ENCODE measurements at regions not wholly inside any gene's neighbourhood (a gene's known extent, or its start where the extent isn't known, plus 50 kb on each side); places are given as distances from the start of the nearest gene placed in this dataset.

DNA sequence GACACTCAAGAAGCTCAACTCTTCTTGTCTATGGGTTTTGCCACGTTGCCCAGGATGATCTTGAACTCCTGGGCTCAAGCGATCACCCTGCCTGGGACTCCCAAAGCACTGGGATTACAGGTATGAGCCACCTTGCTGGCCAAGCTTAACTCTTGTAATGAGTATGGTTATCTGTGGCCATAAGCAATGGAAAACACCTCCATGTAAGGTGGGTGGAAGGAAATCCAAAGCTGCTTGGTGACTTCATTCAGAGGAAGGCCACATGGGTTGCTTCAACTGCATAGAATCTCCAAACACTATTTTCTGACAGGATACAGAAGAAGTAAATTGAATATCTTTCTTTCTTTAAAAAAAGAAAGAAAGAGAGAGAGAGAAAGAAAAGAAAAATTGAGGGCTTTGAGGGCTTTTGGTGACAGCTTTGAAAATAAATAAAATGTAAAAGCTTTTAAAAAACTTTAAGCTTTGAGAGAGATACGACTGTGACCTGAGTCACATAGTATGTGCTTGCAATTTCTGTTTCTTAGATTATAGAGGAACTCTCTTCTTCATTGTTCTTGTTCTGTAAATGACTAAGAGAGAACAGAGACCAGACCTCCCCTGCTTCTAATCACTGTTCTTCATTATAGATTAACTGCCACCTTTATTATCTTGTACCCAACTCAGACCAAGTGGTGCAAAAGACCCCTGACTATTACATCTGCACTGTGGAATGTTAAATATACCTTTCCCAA lies 123.1 kb upstream of the NDUFV2 start:
- H3K4ac ChIP-seq (ENCODE audit: low read depth in 1 of 2, low read length in 2 of 2), result no peak overlapping the region
- H3K4me2 ChIP-seq (ENCODE audit: low read length, poor library complexity, severe bottlenecking), result no peak overlapping the region
- peaks cover 20% of the 10 kb centered on the region for H3K4me1 ChIP-seq (ENCODE audit: control insufficient read depth, insufficient read depth, low read depth, low read length)
- H3K18ac ChIP-seq (ENCODE audit: low read depth in 1 of 2, low read length in 2 of 2), result no peak overlapping the region
- no peak overlapping the region for H3K27ac ChIP-seq (ENCODE audit: low read length, poor library complexity, severe bottlenecking)
- no peaks in the 10 kb centered on the region for H3K36me3 ChIP-seq (ENCODE audit: control insufficient read depth in 1 of 2, insufficient read depth in 2 of 2, low read depth in 1 of 2, low read length in 2 of 2)
- H2BK120ac ChIP-seq (ENCODE audit: low read depth, low read length), result no peak overlapping the region
- no peak overlapping the region for H2BK5ac ChIP-seq (ENCODE audit: low read depth, low read length, poor library complexity, severe bottlenecking)
- H2AK5ac ChIP-seq (ENCODE audit: low read length, severe bottlenecking), result peak overlapping the region; percentile 2
- H3K79me1 ChIP-seq (replicated peaks; ENCODE audit: low read length, poor library complexity, severe bottlenecking), result no peaks in the 10 kb centered on the region
- H2BK15ac ChIP-seq (ENCODE audit: low read depth, poor library complexity, severe bottlenecking), result no peak overlapping the region
- no peak for DNase-seq
- H3K23ac ChIP-seq (ENCODE audit: low read length in 2 of 2), result no peak overlapping the region
- H3K27me3 ChIP-seq (ENCODE audit: control insufficient read depth in 1 of 2, insufficient read depth in 1 of 2, low read length in 2 of 2), result no peaks in the 10 kb centered on the region
- peaks cover 1% of the 10 kb centered on the region for H3K9me3 ChIP-seq (ENCODE audit: control insufficient read depth, low read length)
- H3K4me3 ChIP-seq (ENCODE audit: insufficient read depth in 1 of 2, low read depth in 1 of 2, low read length in 2 of 2), result no peak overlapping the region
- H4K8ac ChIP-seq (ENCODE audit: low read length), result no peak overlapping the region
- H3K14ac ChIP-seq (ENCODE audit: low read length in 2 of 2), result no peak overlapping the region
- no peak overlapping the region for H2AFZ ChIP-seq (ENCODE audit: low read depth, low read length)
- no peak overlapping the region for H3K9ac ChIP-seq (ENCODE audit: low read length)
- no peak overlapping the region for H4K91ac ChIP-seq (ENCODE audit: low read length)
- peak overlapping the region in 1 of 2 experiments; percentile 18 for H2BK12ac ChIP-seq (ENCODE audit: low read length in 2 of 2)
- 97% methylated on average over 3 of the region's 3 CpGs for WGBS

DNA sequence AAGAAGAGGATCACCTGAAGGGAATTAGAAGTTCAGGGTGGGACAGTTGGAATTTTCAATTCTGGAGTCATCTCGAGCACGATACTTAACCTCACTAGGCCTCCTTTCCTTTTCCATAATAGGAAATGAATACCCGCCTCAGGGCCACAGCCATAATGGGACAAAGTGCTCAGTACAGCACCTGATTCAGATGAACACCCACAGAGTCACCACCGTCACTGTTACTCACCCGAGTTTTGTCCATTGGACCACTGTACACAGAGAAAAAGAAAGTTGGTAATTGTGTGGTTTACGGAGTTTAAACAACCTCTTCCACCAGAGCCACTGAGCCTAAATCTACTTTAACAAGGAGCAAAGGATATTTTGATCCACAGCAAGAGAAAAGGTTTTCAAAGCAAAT lies 122.0 kb upstream of the NDUFV2 start:
- H3K27me3 ChIP-seq (ENCODE audit: control insufficient read depth in 1 of 2, insufficient read depth in 1 of 2, low read length in 2 of 2), result no peaks in the 10 kb centered on the region
- DNase-seq, result no peak
- H3K79me1 ChIP-seq (replicated peaks; ENCODE audit: low read length, poor library complexity, severe bottlenecking), result no peaks in the 10 kb centered on the region
- H2BK15ac ChIP-seq (ENCODE audit: low read depth, poor library complexity, severe bottlenecking), result no peak overlapping the region
- peaks cover 20% of the 10 kb centered on the region for H3K4me1 ChIP-seq (ENCODE audit: control insufficient read depth, insufficient read depth, low read depth, low read length)
- no peak overlapping the region for H2BK120ac ChIP-seq (ENCODE audit: low read depth, low read length)
- H2BK5ac ChIP-seq (ENCODE audit: low read depth, low read length, poor library complexity, severe bottlenecking), result no peak overlapping the region
- H3K9ac ChIP-seq (ENCODE audit: low read length), result no peak overlapping the region
- no peak overlapping the region for H2BK12ac ChIP-seq (ENCODE audit: low read length in 2 of 2)
- H3K27ac ChIP-seq (ENCODE audit: low read length, poor library complexity, severe bottlenecking), result peak overlapping the region; percentile 6
- WGBS, result 100% methylated on average over 5 of the region's 6 CpGs
- H3K36me3 ChIP-seq (ENCODE audit: control insufficient read depth in 1 of 2, insufficient read depth in 2 of 2, low read depth in 1 of 2, low read length in 2 of 2), result no peaks in the 10 kb centered on the region
- no peak overlapping the region for H4K8ac ChIP-seq (ENCODE audit: low read length)
- H3K23ac ChIP-seq (ENCODE audit: low read length in 2 of 2), result no peak overlapping the region
- H3K18ac ChIP-seq (ENCODE audit: low read depth in 1 of 2, low read length in 2 of 2), result no peak overlapping the region
- H2AK5ac ChIP-seq (ENCODE audit: low read length, severe bottlenecking), result peak overlapping the region; percentile 95
- no peak overlapping the region for H3K4me3 ChIP-seq (ENCODE audit: insufficient read depth in 1 of 2, low read depth in 1 of 2, low read length in 2 of 2)
- H3K4me2 ChIP-seq (ENCODE audit: low read length, poor library complexity, severe bottlenecking), result no peak overlapping the region
- H4K91ac ChIP-seq (ENCODE audit: low read length), result no peak overlapping the region
- no peak overlapping the region for H3K14ac ChIP-seq (ENCODE audit: low read length in 2 of 2)
- no peak overlapping the region for H2AFZ ChIP-seq (ENCODE audit: low read depth, low read length)
- no peak overlapping the region for H3K4ac ChIP-seq (ENCODE audit: low read depth in 1 of 2, low read length in 2 of 2)
- no peaks in the 10 kb centered on the region for H3K9me3 ChIP-seq (ENCODE audit: control insufficient read depth, low read length)

DNA sequence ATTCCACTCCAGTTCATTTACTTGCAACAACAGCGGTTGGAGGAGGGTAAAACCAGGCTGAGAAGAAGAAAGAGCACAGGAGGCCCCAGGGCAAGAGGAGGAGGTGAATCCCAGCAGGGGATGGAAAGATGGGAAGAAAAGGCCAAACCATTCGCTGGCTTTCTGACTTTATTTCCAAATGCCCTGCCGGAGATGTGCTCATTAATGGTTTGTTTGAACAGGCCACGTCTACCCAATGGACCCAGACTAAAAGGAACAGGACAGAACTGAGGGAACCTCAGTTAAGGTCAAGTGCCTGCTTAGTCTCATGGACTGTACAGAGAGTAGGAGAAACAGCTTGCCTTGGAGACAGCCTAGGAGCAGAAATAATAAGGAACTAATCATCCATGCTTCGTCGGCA lies 121.6 kb upstream of the NDUFV2 start:
- Histone ChIP-seq H3K4me3 (ENCODE audit: insufficient read depth in 1 of 2, low read depth in 1 of 2, low read length in 2 of 2) (no peak overlapping the region), H3K27ac (ENCODE audit: low read length, poor library complexity, severe bottlenecking) (peak overlapping the region; percentile 56), H3K4me1 (ENCODE audit: control insufficient read depth, insufficient read depth, low read depth, low read length) (peaks cover 20% of the 10 kb centered on the region), H3K14ac (ENCODE audit: low read length in 2 of 2) (no peak overlapping the region), H3K23ac (ENCODE audit: low read length in 2 of 2) (no peak overlapping the region), H3K79me1 (replicated peaks; ENCODE audit: low read length, poor library complexity, severe bottlenecking) (no peaks in the 10 kb centered on the region), H3K4ac (ENCODE audit: low read depth in 1 of 2, low read length in 2 of 2) (no peak overlapping the region), H3K18ac (ENCODE audit: low read depth in 1 of 2, low read length in 2 of 2) (no peak overlapping the region), H4K91ac (ENCODE audit: low read length) (no peak overlapping the region), H2BK120ac (ENCODE audit: low read depth, low read length) (no peak overlapping the region), H2BK5ac (ENCODE audit: low read depth, low read length, poor library complexity, severe bottlenecking) (no peak overlapping the region), H3K9me3 (ENCODE audit: control insufficient read depth, low read length) (no peaks in the 10 kb centered on the region), H3K4me2 (ENCODE audit: low read length, poor library complexity, severe bottlenecking) (no peak overlapping the region), H2BK12ac (ENCODE audit: low read length in 2 of 2) (peak overlapping the region in 1 of 2 experiments; percentile 31), H3K27me3 (ENCODE audit: control insufficient read depth in 1 of 2, insufficient read depth in 1 of 2, low read length in 2 of 2) (no peaks in the 10 kb centered on the region), H3K9ac (ENCODE audit: low read length) (no peak overlapping the region), H2AFZ (ENCODE audit: low read depth, low read length) (no peak overlapping the region), H2BK15ac (ENCODE audit: low read depth, poor library complexity, severe bottlenecking) (no peak overlapping the region), H3K36me3 (ENCODE audit: control insufficient read depth in 1 of 2, insufficient read depth in 2 of 2, low read depth in 1 of 2, low read length in 2 of 2) (no peaks in the 10 kb centered on the region), H2AK5ac (ENCODE audit: low read length, severe bottlenecking) (peak overlapping the region; percentile 49), H4K8ac (ENCODE audit: low read length) (no peak overlapping the region)
- WGBS, result 70% methylated on average over 6 of the region's 6 CpGs
- DNase-seq, result peak; percentile 55

DNA sequence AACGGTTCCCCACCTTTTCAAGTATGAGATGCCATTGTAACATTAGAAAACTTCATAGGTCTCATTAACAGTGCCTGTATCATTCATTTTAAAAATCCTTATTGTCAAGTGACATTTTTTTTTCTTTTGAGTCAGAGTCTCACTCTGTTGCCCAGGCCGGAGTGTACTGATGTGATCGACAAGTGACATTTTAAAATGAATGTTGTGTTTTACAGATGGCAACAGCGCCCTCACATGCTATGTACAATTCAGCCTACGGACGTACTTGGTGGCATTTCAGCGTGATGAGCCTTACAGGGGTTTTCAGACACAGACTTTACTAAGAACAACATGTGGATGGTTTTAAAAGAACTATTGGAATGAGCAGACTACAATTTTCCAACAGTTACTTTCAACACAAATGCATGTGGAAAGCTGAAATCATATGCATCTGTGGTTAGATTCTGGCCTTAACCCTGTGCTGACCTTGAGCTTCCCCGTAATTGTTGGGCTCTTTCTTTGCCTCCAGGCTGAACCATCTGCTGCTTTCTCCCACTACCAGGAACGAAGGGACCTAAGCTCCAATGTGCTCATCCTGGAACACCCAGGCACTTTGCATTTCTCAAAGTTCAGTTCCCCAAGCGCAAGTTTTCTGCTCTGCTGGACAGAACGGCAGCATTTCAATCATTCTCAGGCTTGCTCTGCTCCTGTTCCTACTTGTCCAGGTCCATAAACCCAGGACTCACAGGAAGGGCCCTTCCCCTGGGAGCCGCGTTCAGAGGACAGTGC lies 119.9 kb upstream of the NDUFV2 start:
- Histone ChIP-seq H3K9me3 (ENCODE audit: control insufficient read depth, low read length) (no peaks in the 10 kb centered on the region), H3K4me2 (ENCODE audit: low read length, poor library complexity, severe bottlenecking) (no peak overlapping the region), H3K18ac (ENCODE audit: low read depth in 1 of 2, low read length in 2 of 2) (no peak overlapping the region), H3K4me1 (ENCODE audit: control insufficient read depth, insufficient read depth, low read depth, low read length) (peaks cover 26% of the 10 kb centered on the region), H3K9ac (ENCODE audit: low read length) (peak overlapping the region; percentile 46), H2AK5ac (ENCODE audit: low read length, severe bottlenecking) (peak overlapping the region; percentile 55), H3K14ac (ENCODE audit: low read length in 2 of 2) (no peak overlapping the region), H2BK120ac (ENCODE audit: low read depth, low read length) (no peak overlapping the region), H3K4me3 (ENCODE audit: insufficient read depth in 1 of 2, low read depth in 1 of 2, low read length in 2 of 2) (no peak overlapping the region), H3K79me1 (replicated peaks; ENCODE audit: low read length, poor library complexity, severe bottlenecking) (peaks cover 1% of the 10 kb centered on the region), H3K27ac (ENCODE audit: low read length, poor library complexity, severe bottlenecking) (peak overlapping the region; percentile 71), H2BK15ac (ENCODE audit: low read depth, poor library complexity, severe bottlenecking) (no peak overlapping the region), H4K8ac (ENCODE audit: low read length) (no peak overlapping the region), H3K36me3 (ENCODE audit: control insufficient read depth in 1 of 2, insufficient read depth in 2 of 2, low read depth in 1 of 2, low read length in 2 of 2) (no peaks in the 10 kb centered on the region), H3K23ac (ENCODE audit: low read length in 2 of 2) (no peak overlapping the region), H2BK5ac (ENCODE audit: low read depth, low read length, poor library complexity, severe bottlenecking) (no peak overlapping the region), H4K91ac (ENCODE audit: low read length) (no peak overlapping the region), H3K4ac (ENCODE audit: low read depth in 1 of 2, low read length in 2 of 2) (peak overlapping the region in 1 of 2 experiments; percentile 43), H2BK12ac (ENCODE audit: low read length in 2 of 2) (no peak overlapping the region), H2AFZ (ENCODE audit: low read depth, low read length) (no peak overlapping the region), H3K27me3 (ENCODE audit: control insufficient read depth in 1 of 2, insufficient read depth in 1 of 2, low read length in 2 of 2) (no peaks in the 10 kb centered on the region)
- WGBS, result 64% methylated on average over 13 of the region's 13 CpGs
- DNase-seq, result peak; percentile 70
